ENCODE measurements at regions not wholly inside any gene's neighbourhood (a gene's known extent, or its start where the extent isn't known, plus 50 kb on each side); places are given as distances from the start of the nearest gene placed in this dataset.

DNA sequence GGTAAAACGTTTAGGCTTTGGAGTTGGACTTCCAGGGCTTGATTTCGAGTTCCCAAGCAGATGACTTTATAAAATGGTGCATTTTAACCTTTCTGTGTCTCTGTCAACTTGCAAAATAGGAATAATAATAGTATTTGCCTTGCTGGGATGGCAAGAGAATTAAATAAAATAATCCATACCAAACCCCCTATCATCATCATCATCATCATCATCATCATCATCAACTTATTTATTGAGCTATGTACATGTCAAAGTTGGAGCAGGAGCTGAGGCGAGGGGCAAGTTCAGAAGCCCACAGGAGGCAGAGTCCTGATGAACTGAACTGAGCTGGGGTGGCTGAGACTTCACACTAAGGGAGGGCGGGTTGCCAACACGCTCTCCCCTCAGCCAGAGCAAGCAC is 51.7 kb upstream of the KCNMA1 start:
- WGBS, 2 experiments (ENCODE audit: insufficient coverage in 2 of 2), result 84 to 100% methylated on average over 3 to 5 of the region's 5 CpGs
- H3K9me3 ChIP-seq (ENCODE audit: control insufficient read depth, low read length), result no peaks in the 10 kb centered on the region
- H3K36me3 ChIP-seq (ENCODE audit: control insufficient read depth, insufficient read depth, low read length), result no peaks in the 10 kb centered on the region
- no peak overlapping the region for H3K27ac ChIP-seq (ENCODE audit: low read depth, low read length, severe bottlenecking)
- no peak overlapping the region for H3K4me3 ChIP-seq (ENCODE audit: extremely low read depth, insufficient read depth, low read length, poor library complexity, severe bottlenecking)
- H3K4me1 ChIP-seq (ENCODE audit: control insufficient read depth, insufficient read depth, low read length, poor library complexity, severe bottlenecking), result no peaks in the 10 kb centered on the region

- WGBS, 2 experiments (ENCODE audit: insufficient coverage in 2 of 2), result 83 to 87% methylated on average over 1 to 2 of the region's 2 CpGs
- H3K4me1 ChIP-seq (ENCODE audit: control insufficient read depth, insufficient read depth, low read length, poor library complexity, severe bottlenecking), result no peaks in the 10 kb centered on the region
- H3K27ac ChIP-seq (ENCODE audit: low read depth, low read length, severe bottlenecking), result no peak overlapping the region
- H3K4me3 ChIP-seq (ENCODE audit: extremely low read depth, insufficient read depth, low read length, poor library complexity, severe bottlenecking), result no peak overlapping the region
- no peaks in the 10 kb centered on the region for H3K9me3 ChIP-seq (ENCODE audit: control insufficient read depth, low read length)
- no peaks in the 10 kb centered on the region for H3K36me3 ChIP-seq (ENCODE audit: control insufficient read depth, insufficient read depth, low read length)
Measured at GRCh38 chr10:77687621-77688020, 50.0 kb upstream of the KCNMA1 start.
